Cardiac fibroblast (primary cell): ENCODE measurements at regions not wholly inside any gene's neighbourhood (a gene's known extent, or its start where the extent isn't known, plus 50 kb on each side); places are given as distances from the start of the nearest gene placed in this dataset.
A peak's percentile ranks its signal among the peaks of the same experiment; 100 is the strongest.

Source experiments
- DNase-seq, 2 donors: peaks; one replicate each; pipeline versions ENCODE4 v3.0.0 to v3.0.0-alpha.2; 2010; ENCODE audit warnings: low read depth in 2 of 2
- H3K4me3 ChIP-seq, 2 donors: replicated peaks in 1 of 2; 1 replicate in 1 of 2; 2 replicates in 1 of 2; pipeline ENCODE4 v1.5.1; 2011; ENCODE audit warnings: low read depth in 2 of 2, low read length in 2 of 2, mild to moderate bottlenecking in 2 of 2, moderate library complexity in 1 of 2
- TF ChIP-seq, protein P1 (sequence below): IDR thresholded peaks from one replicate; pipeline ENCODE4 v1.5.1; 2011; ENCODE audit warnings: low read depth, mild to moderate bottlenecking, low read length, inconsistent platforms

DNA sequence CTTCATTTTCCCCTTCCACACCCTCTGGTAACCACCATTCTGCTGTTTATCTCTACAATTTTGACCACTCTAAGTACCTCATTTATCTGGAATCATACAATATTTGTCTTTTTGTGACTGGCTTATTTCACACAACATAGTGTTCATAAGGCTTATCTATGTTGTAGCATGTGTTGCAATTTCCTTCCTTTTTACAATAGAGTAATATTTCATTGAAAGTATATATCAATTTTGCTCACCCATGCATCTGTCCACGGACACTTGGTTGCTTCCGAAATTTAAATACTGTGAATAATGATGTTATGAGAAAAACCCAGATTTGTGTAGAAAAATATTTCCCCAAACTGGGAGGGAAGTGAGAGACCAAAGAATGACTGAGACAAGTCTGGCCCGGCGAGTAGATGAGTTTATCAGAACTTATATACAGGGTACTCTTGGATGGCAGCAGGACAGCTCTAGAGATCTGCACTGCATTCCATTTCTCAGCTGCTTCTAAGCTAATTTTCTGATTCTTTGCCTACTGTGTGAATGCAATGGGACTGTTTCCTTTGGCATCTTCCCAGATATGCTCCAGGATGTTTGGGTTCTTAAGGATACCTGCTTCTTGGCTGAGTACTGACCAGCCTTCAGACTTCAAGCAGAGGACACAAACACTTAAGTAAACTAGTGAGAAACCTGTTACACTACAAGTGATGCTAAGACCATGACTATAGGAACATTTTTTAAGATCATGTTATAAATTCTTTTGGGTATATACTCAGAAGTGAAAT, 834.0 kb upstream of the PCDH9 start:
- H3K4me3 ChIP-seq: no peak overlapping the region
- no peak for DNase-seq
- TF ChIP-seq, protein P1, sequence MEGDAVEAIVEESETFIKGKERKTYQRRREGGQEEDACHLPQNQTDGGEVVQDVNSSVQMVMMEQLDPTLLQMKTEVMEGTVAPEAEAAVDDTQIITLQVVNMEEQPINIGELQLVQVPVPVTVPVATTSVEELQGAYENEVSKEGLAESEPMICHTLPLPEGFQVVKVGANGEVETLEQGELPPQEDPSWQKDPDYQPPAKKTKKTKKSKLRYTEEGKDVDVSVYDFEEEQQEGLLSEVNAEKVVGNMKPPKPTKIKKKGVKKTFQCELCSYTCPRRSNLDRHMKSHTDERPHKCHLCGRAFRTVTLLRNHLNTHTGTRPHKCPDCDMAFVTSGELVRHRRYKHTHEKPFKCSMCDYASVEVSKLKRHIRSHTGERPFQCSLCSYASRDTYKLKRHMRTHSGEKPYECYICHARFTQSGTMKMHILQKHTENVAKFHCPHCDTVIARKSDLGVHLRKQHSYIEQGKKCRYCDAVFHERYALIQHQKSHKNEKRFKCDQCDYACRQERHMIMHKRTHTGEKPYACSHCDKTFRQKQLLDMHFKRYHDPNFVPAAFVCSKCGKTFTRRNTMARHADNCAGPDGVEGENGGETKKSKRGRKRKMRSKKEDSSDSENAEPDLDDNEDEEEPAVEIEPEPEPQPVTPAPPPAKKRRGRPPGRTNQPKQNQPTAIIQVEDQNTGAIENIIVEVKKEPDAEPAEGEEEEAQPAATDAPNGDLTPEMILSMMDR: no peak

DNA sequence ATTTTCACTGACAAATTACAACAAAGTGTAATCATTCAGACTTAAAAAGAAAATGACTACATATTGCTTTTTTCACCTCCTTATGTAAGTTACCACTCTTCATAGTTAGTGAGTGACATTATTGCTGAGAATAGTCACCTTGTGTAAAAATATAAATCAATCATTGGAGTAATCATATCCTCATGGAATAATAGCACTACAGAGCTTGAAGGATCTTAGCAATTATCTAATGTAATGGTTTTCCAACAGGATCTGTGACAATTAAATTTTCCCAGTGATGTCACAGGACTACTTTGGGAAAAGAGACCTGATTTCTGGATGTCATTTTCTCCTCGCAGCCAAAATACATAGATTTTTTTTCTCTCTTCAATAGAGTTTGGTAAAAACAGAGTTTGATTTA, 833.0 kb upstream of the PCDH9 start:
- no peak for DNase-seq

DNA sequence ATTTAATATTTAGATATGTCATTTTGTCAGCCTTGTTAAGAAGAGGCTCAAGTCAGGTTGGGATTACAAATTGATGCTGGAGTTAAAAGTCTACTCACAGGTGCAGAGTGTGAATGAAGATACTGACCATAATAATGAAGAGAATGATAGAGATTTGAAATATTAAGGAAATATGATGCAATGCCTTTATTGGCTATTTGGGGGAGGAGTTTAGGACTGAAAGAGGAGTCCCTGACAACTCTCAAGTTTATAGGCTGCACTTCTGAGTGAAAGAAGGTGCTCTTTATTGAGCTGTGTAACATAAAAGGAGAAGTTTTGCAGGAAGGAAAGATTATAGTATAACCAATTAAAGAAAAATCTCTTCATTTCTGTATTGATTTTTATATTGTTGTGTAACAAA, 827.7 kb upstream of the PCDH9 start:
- no peak overlapping the region for H3K4me3 ChIP-seq
- TF ChIP-seq, protein P1: no peak
- no peak for DNase-seq

More for the DNA sequence above, 833.0 kb upstream of the PCDH9 start:
- H3K4me3 ChIP-seq: no peak overlapping the region
- TF ChIP-seq, protein P1: no peak

DNA sequence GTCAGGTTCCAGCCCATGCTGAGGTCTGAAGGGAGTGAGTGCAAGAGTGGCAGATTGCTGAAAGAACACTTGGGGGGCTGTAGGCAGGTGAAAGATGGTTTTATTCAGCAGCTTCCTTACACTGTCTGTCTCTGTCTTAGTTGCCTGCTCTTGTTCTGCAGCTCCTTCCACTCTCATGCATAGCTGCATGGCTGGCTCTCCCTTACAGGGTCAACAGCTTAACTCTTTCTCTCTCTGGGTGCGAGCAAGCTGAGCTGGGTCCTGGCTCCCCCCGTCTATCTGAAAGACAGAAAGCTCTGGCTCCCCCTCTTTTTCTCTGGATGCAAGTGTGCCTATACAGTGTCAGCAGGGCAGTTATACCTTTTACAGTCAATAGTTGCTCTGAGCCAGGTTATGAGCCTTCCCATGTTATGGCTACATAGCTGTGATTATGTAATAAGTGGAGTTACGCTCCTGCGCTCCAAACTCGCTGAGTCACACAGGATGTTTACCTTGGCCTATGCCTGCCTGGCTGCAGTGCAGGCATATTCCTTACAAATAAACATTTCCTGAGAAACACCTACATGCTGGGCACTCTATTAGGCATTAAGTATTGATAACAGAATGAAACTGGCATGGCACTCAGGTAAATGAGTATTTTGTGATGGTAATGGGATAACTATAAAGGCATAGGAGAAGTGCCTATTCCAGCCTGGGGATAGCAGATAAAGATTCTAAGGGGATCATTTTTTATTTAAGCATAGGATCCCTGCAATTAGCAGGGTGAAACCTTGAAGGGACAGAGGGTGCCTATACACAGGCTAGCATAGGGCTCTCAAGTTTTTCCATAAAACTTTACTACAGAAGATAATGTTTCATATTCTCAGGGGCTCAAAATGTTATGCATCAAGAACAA, 826.9 kb upstream of the PCDH9 start:
- peak; percentile 12 to 54 for DNase-seq
- no peak overlapping the region for H3K4me3 ChIP-seq
- TF ChIP-seq, protein P1: no peak

DNA sequence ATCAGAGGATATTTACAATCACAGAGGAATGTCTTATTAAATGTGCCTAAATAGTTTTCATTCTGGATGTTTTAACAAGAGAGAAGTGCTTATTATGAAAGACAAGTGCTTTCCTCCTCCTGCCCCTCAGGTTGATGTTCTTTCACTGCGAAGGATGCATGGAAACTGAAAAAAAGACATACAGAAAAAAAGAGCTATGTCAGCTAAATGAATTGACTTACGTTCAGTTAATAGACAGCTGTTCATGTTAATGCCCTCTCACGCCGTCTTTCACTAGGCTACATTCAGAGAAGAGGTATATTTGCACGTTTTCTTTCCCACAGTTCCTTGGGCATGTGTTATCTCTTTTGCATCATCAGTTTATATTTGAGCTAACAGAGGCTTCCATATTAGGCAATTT, 821.8 kb upstream of the PCDH9 start:
- TF ChIP-seq, protein P1: no peak
- no peak overlapping the region for H3K4me3 ChIP-seq
- no peak for DNase-seq

DNA sequence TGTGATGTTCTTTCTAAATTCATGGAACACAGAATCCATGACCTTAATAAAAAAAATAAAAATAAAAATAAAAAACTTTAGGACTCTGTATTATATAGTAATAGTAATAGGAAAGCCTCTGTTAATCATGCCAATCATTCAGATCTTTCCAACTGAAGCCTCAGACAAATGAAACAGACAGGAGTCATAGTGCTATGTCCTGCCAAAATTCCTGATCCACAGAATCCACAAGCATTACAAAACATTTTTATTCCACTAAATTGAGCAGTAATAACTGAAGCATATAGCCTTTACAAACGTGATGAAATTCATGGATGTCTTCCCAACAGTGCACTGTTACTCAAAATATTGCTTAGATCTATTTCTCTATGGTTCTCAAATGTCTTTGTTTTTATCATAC, 820.6 kb upstream of the PCDH9 start:
- DNase-seq: no peak
- no peak overlapping the region for H3K4me3 ChIP-seq

More for the DNA sequence above, 820.6 kb upstream of the PCDH9 start:
- TF ChIP-seq, protein P1: no peak
